Activated T-helper 1 cell treated with anti-CD3 and anti-CD28 coated beads, Interleukin-2, amount 50 U/mL, for 16 hours (primary cell): ENCODE measurements at regions not wholly inside any gene's neighbourhood (a gene's known extent, or its start where the extent isn't known, plus 50 kb on each side); places are given as distances from the start of the nearest gene placed in this dataset.
"Not testable (repeated sequence)": the region's sequence is repeated elsewhere in the genome, so short reads cannot be mapped to it uniquely, and the experiment has no call there.

Experiments
- DNase-seq, 2 donors: peaks; one replicate each; pipeline ENCODE4 v3.0.0-alpha.2; 2020; ENCODE audit warnings: low read depth in 1 of 2, low spot score in 1 of 2

DNA sequence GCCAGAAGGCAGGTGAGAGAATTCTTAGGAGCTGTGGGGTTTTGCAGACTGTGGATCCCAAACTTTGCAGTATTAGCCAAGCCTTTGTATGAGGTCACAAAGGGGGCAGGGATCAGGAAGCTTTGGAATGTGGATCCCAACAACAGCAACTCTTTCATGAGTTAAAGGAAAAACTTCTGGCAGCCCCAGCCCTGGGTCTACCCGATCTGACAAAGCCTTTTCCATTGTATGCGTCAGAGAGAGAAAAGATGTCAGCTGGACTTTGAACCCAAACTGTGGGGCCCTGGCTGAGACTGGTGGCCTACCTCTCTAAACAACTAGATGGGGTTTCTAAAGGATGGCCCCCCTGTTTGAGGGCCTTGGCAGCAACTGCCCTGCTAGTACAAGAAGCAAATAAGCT, 101.8 kb upstream of the OSBPL11 start:
- DNase-seq, result not testable (repeated sequence)

DNA sequence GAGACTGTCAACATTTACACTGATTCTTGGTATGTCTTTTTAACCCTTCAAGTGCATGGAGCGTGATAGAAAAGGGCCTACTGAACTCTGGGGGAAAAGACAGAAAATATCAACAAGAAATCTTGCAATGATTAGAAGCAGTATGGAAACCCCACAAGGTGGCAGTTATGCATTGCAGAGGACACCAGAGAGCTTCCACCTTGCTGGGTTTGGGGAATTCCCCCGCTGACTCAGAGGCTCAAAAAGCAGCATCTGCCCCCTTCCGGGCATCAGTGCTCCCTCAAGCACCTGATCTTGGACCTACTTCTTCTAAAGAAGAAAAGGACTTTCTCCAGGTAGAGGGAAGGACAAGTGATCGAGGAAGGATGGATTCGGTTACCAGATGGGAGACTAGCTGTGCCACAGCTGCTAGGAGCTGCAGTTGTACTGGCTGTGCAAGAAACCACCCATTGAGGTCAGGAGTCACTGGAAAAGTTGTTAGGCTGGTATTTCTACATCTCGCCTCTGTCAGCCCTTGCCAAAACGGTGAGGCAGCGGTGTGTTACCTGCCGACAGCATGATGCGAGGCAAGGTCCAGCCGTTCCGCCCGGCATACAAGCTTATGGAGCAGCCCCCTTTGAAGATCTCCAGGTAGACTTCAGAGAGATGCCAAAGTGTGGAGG, 102.8 kb upstream of the OSBPL11 start:
- not testable (repeated sequence) for DNase-seq

DNA sequence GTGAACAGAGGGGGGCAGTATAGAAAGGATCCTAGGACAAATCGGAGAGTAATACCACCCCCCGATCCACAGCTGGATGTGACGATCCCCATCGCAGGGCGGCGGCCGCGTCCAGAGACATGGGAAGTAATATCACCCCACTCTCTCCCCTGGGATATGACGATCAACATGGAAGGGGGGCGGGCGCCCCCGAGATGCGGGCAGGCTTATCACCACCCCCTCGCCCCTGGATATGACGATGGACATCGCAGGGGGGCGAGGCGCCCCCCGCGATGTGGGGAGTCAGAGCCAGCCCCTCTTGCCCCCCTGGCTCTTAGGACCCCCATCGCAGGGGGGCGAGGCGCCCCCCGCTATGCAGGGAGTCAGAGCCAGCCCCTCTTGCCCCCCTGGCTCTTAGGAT, 120.4 kb upstream of the OSBPL11 start:
- no peak for DNase-seq

- DNase-seq, result not testable (repeated sequence)
Measured at GRCh38 chr3:125732151-125732550, 136.9 kb upstream of the OSBPL11 start.

DNA sequence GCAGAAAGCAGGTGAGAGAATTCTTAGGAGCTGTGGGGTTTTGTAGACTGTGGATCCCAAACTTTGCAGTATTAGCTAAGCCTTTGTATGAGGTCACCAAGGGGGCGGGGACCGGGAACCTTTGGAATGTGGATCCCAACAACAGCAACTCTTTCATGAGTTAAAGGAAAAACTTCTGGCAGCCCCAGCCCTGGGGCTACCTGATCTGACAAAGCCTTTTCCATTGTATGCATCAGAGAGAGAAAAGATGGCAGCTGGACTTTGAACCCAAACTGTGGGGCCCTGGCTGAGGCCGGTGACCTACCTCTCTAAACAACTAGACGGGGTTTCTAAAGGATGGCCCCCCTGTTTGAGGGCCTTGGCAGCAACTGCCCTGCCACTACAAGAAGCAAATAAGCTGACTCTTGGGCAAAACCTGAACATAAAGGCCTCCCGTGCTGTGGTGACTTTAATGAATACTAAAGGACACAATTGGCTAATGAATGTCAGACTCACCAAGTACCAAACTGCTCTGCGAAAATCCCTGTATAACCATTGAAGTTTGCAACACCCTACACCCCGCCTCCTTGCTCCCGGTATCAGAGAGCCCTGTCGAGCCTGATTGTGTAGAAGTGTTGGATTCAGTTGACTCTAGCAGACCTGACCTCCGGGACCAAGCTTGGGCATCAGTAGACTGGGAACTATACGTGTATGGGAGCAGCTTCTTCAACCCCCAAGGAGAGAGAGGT, 146.9 kb upstream of the OSBPL11 start:
- not testable (repeated sequence) for DNase-seq

- DNase-seq, result not testable (repeated sequence)
Measured at GRCh38 chr3:125742845-125743244, 147.5 kb upstream of the OSBPL11 start.

DNA sequence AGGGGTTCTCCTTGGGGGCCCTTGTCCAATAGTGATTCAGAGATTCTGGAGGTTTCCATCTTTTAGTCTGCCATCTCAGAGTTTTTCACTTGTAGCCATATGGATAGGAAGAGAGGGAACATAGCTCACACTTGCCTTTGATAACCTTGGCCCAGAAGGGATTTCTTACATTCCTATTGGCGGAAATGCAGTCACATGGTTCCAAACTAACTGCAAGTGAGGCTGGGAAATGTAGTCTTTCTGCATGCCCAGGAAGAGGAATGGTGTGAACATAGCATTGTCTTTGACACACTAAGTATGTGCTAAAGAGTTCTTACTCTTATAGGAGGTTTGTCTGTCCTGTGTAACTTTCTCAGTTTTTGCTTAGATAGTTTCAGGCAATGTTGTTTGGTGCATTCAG, 161.8 kb upstream of the OSBPL11 start:
- DNase-seq, result not testable (repeated sequence)

DNA sequence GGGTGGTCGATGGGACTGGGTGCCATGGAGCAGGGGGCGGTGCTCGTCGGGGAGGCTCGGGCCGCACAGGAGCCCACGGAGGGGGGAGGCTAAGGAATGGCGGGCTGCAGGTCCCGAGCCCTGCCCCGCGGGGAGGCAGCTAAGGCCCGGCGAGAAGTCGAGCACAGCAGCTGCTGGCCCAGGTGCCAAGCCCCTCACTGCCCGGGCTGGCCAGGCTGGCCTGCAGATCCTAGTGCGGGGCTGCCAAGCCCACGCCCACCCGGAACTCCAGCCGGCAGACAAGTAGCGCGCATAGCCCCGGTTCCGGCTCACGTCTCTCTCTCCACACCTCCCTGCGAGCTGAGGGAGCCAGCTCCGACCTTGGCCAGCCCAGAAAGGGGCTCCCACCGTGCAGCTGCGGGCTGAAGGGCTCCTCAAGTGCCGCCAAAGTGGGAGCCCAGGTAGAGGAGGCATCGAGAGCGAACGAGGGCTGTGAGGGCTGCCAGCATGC, 163.4 kb upstream of the OSBPL11 start:
- DNase-seq, result not testable (repeated sequence)

DNA sequence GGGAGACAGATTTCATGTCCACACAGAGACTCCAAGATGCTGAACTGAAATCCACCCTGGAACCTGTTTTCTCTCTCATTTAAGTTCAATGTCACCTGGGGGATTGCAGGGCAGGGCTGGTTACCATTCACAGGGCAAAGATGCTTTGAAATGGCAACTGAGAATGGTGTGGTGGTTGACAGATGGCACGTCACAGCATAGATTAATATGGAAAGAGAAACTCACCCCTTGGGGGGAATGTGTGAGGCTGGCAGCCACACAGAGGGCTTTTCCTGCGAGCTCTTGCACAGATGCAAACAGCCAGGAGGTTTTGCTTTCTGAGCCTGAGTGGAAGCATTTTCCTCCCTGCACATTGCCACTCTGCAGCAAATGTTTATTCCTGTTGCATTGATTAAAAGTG, 167.3 kb upstream of the OSBPL11 start:
- DNase-seq, result not testable (repeated sequence)

- DNase-seq, result peak; percentile 42 to 48
Measured at GRCh38 chr3:125766285-125766826, 171.1 kb upstream of the OSBPL11 start.

DNA sequence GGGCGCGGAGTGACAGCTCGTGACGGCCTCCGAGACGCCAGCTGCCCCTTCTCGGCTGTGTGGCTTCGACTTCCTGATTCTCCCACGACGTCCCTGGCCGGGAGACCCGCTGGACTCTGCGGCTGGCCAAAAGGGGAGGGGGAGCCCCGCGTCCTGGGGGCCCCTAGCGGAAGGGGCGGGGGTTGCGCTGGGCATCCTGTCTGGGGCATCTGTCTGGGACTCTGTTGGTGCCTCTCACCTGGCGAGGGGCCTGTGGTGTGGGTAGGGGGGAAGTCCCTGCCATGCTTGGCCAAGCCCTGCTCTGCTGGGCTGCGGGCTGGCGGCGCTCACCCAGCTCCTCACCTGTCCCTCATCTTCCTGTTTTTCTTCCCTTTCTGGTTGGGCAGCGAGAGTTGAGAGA, 171.6 kb upstream of the OSBPL11 start:
- not testable (repeated sequence) for DNase-seq

DNA sequence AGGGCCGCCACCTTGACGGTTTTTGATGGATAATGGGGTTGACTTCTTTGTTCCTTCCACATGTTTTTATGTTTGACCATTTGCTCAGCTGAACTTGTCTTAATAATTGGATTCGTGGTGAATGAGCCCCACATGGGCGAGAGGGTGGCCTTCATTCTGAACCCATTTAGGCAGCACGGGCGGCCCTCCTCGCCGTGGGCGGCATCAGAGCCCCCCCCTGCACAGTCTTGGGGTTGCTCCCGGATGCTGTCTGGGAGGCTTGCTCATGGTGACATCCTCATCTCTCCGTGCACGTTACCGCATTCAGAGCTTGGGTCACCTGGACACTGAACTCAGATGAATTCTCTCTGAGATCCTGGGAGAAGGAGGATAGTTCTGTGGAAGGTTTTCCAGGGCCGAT, 172.3 kb upstream of the OSBPL11 start:
- no peak for DNase-seq

DNA sequence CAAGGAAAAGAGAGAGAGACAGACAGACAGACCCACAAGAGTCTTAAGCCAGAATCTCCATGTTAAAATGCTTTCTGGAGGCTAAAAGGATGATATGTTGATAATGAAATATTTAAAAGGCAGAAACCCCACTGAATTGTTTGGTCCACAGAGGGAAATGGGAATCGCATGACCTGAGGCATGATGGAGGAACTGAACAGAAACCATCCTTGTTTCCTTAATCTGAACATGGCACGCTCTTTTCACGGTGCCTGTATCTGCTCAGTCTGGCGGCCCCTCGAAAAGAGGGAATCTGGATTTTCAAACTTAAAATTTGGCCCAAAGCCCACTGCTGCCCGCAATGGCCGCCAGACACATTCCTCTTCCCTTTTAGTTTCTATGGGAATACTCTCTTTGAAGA, 173.5 kb upstream of the OSBPL11 start:
- not testable (repeated sequence) for DNase-seq

DNA sequence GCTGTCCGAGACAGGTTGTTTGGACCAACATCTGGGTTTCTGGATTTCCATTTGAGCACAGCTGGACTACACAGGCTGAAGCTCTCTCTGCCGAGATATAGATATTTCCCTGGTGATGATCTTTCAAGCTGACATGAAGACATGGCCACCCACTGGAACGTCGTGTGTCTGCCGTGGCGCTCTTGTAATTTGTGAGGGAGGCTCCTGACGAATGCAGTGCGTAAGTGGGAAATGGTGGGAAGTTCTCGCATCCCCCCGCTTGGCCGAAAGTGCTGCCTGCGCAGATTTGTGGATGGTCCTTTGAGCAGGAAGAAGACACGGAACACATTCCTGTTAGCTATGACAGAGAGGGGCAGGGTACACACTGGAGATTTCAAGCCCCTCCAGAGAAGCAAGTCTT, 176.2 kb upstream of the OSBPL11 start:
- DNase-seq, result not testable (repeated sequence)

- DNase-seq, result not testable (repeated sequence)
Measured at GRCh38 chr3:125774433-125775034, 179.2 kb upstream of the OSBPL11 start.

- not testable (repeated sequence) for DNase-seq
Measured at GRCh38 chr3:125775106-125775505, 179.8 kb upstream of the OSBPL11 start.

DNA sequence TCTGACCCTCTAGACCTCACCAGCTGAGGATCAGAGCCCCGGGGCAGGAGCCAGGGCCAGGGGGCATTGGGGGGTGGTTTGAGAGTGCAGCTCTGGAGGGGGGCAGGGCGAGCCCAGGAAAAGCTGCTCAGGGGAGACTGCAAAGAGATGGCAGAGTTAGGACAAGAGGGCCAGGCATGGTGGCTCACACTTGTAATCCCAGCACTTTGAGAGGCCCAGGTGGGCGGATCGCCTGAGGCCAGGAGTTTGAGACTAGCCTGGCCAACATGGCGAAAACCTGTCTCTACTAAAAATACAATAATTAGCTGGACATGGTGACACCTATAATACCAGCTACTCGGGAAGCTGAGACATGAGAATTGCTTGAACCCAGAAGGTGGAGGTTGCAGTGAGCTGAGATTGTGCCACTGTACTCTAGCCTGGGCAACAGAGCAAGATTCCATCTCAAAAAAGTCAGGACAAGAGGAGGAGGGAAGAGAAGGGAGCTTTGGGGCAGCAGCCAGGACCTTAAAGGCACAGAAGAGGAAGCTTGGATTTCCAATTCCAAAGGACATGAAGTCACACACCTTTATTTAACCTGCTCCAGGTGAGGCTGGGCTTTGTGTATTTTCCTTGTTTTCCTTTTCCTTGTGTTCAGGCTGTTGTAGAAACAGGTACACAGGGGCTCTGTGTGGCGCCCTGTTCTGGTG, 180.5 kb upstream of the OSBPL11 start:
- not testable (repeated sequence) for DNase-seq

DNA sequence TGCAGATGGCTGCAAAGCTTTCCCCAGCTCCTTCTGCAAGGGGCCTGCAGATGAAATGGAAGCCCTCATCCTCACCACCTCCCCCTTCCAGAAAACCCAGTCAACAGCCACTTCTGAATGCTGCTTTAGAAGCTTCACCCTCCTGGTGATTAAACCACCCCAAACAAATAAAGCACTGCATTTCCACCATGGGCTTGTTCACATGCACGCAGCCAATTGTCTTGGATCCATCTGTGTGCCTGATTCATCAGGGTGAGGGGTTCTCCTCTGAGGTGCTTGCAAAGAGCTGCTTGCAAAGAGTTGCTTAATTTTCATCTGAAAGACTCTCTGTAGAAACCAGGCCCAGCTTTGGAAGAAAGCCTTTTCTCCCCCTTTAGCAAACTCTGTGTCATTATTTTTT, 184.0 kb upstream of the OSBPL11 start:
- not testable (repeated sequence) for DNase-seq

DNA sequence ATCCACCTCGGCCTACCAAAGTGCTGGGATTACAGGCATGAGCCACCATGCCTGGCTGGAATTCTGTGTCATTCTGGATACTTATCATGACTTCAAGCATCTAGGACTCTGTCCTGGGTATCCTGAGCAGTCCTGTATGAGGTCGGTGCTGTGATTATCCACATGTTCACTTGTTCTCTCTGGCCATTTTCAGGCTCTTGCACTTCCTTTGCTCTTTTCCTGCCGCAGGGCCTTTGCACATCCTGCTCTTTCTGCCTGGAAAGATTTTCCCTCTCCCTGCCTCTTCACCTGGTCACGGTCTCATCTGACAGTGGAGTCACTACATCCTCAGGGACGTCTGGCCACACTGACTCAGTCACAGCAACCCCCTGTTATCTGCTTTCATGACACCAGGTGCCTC, 184.6 kb upstream of the OSBPL11 start:
- DNase-seq, result not testable (repeated sequence)

- DNase-seq, result not testable (repeated sequence)
Measured at GRCh38 chr3:125781678-125782077, 186.4 kb upstream of the OSBPL11 start.

- DNase-seq, result not testable (repeated sequence)
Measured at GRCh38 chr3:125790312-125790711, 178.7 kb upstream of the ROPN1B start.
